Activated T-helper 1 cell treated with anti-CD3 and anti-CD28 coated beads, Interleukin-12 subunit alpha, Interleukin-12 subunit beta, Interleukin-2, Interleukin-4 antibody, amounts not matched to agents 30 ng/mL and 10 ng/mL and 1 ng/mL, durations not matched to agents 14 hours and 24 hours and 36 hours (primary cell): ENCODE measurements at regions not wholly inside any gene's neighbourhood (a gene's known extent, or its start where the extent isn't known, plus 50 kb on each side); places are given as distances from the start of the nearest gene placed in this dataset.
"Not testable (repeated sequence)": the region's sequence is repeated elsewhere in the genome, so short reads cannot be mapped to it uniquely, and the experiment has no call there.

Experiments
- DNase-seq: peaks from one replicate; pipeline ENCODE4 v3.0.0; 2021; ENCODE audit warnings: low spot score
- H3K27ac Mint-ChIP-seq: one replicate; pipeline ENCODE4 v1.8.0; 2021; ENCODE audit warnings: mild to moderate bottlenecking, mixed read lengths
- H3K27me3 Mint-ChIP-seq: one replicate; pipeline ENCODE4 v1.8.0; 2022; ENCODE audit warnings: mild to moderate bottlenecking, moderate library complexity, mixed read lengths; ENCODE audit not compliant: insufficient read depth
- H3K36me3 Mint-ChIP-seq: one replicate; pipeline ENCODE4 v1.8.0; 2021; ENCODE audit warnings: low read depth, mixed read lengths
- H3K4me1 Mint-ChIP-seq: one replicate; pipeline ENCODE4 v1.8.0; 2021; ENCODE audit warnings: low read depth, mixed read lengths
- H3K4me3 Mint-ChIP-seq: one replicate; pipeline ENCODE4 v1.8.0; 2021; ENCODE audit warnings: mild to moderate bottlenecking, moderate library complexity, mixed read lengths
- H3K9me3 Mint-ChIP-seq: one replicate; pipeline ENCODE4 v1.8.0; 2021; ENCODE audit warnings: mixed read lengths
- intact Hi-C: fragments of 100-400 bp; cut with micrococcal nuclease; formaldehyde crosslinking; loops from one replicate; pipeline ENCODE4 v1.15.1; 2024

GRCh38 chr10:125423569-125423968 lies 259.4 kb downstream of the TEX36 start:
- H3K9me3 Mint-ChIP-seq = peaks cover 10% of the 10 kb centered on the region
- H3K27me3 Mint-ChIP-seq = peaks cover 3% of the 10 kb centered on the region
- intact Hi-C loops = no loop called here
- no peaks in the 10 kb centered on the region for H3K4me1 Mint-ChIP-seq
- no peak overlapping the region for H3K27ac Mint-ChIP-seq
- no peaks in the 10 kb centered on the region for H3K36me3 Mint-ChIP-seq
- H3K4me3 Mint-ChIP-seq = no peak overlapping the region
- no peak for DNase-seq

GRCh38 chr10:125419831-125420230 lies 259.5 kb upstream of the CTBP2 start:
- no peak overlapping the region for H3K4me3 Mint-ChIP-seq
- intact Hi-C loops = no loop called here
- H3K9me3 Mint-ChIP-seq = peaks cover 4% of the 10 kb centered on the region
- peaks cover 3% of the 10 kb centered on the region for H3K27me3 Mint-ChIP-seq
- H3K27ac Mint-ChIP-seq = no peak overlapping the region
- DNase-seq = no peak
- H3K4me1 Mint-ChIP-seq = no peaks in the 10 kb centered on the region
- no peaks in the 10 kb centered on the region for H3K36me3 Mint-ChIP-seq

GRCh38 chr10:125419146-125419545 lies 258.8 kb upstream of the CTBP2 start:
- no peak overlapping the region for H3K4me3 Mint-ChIP-seq
- intact Hi-C loops = no loop called here
- H3K27me3 Mint-ChIP-seq = peaks cover 3% of the 10 kb centered on the region
- peaks cover 4% of the 10 kb centered on the region for H3K9me3 Mint-ChIP-seq
- no peaks in the 10 kb centered on the region for H3K36me3 Mint-ChIP-seq
- DNase-seq = no peak
- no peak overlapping the region for H3K27ac Mint-ChIP-seq
- H3K4me1 Mint-ChIP-seq = no peaks in the 10 kb centered on the region

GRCh38 chr10:125417605-125418004 lies 257.2 kb upstream of the CTBP2 start:
- intact Hi-C loops = no loop called here
- Mint-ChIP-seq H3K27ac (no peak overlapping the region), H3K4me3 (no peak overlapping the region), H3K4me1 (no peaks in the 10 kb centered on the region), H3K36me3 (no peaks in the 10 kb centered on the region), H3K27me3 (peaks cover 3% of the 10 kb centered on the region), H3K9me3 (peaks cover 3% of the 10 kb centered on the region)
- no peak for DNase-seq

- peaks cover 2% of the 10 kb centered on the region for H3K27me3 Mint-ChIP-seq
- H3K4me1 Mint-ChIP-seq = no peaks in the 10 kb centered on the region
- H3K4me3 Mint-ChIP-seq = no peak overlapping the region
- no peaks in the 10 kb centered on the region for H3K9me3 Mint-ChIP-seq
- intact Hi-C loops = no loop called here
- DNase-seq = no peak
- H3K27ac Mint-ChIP-seq = no peak overlapping the region
- H3K36me3 Mint-ChIP-seq = no peaks in the 10 kb centered on the region
These were observed 255.6 kb upstream of the CTBP2 start for GRCh38 chr10:125415964-125416363.

- no peak for DNase-seq
- H3K27me3 Mint-ChIP-seq = peaks cover 2% of the 10 kb centered on the region
- no peak overlapping the region for H3K4me3 Mint-ChIP-seq
- no peaks in the 10 kb centered on the region for H3K4me1 Mint-ChIP-seq
- no peaks in the 10 kb centered on the region for H3K9me3 Mint-ChIP-seq
- no peaks in the 10 kb centered on the region for H3K36me3 Mint-ChIP-seq
- intact Hi-C loops = no loop called here
- no peak overlapping the region for H3K27ac Mint-ChIP-seq
These were observed 254.8 kb upstream of the CTBP2 start for GRCh38 chr10:125415006-125415633.

GRCh38 chr10:125411724-125412123 lies 251.4 kb upstream of the CTBP2 start:
- H3K27me3 Mint-ChIP-seq = no peaks in the 10 kb centered on the region
- H3K4me1 Mint-ChIP-seq = no peaks in the 10 kb centered on the region
- no peak overlapping the region for H3K27ac Mint-ChIP-seq
- DNase-seq = no peak
- H3K36me3 Mint-ChIP-seq = no peaks in the 10 kb centered on the region
- no peak overlapping the region for H3K4me3 Mint-ChIP-seq
- intact Hi-C loops = no loop called here
- no peaks in the 10 kb centered on the region for H3K9me3 Mint-ChIP-seq

- H3K9me3 Mint-ChIP-seq = peaks cover 12% of the 10 kb centered on the region
- H3K4me1 Mint-ChIP-seq = no peaks in the 10 kb centered on the region
- no peak overlapping the region for H3K4me3 Mint-ChIP-seq
- no peak overlapping the region for H3K27ac Mint-ChIP-seq
- no peaks in the 10 kb centered on the region for H3K36me3 Mint-ChIP-seq
- no peaks in the 10 kb centered on the region for H3K27me3 Mint-ChIP-seq
- intact Hi-C loops = no loop called here
- no peak for DNase-seq
These were observed 249.4 kb upstream of the CTBP2 start for GRCh38 chr10:125409756-125410155.

GRCh38 chr10:125407557-125407956 lies 247.2 kb upstream of the CTBP2 start:
- Mint-ChIP-seq H3K4me3 (no peak overlapping the region), H3K36me3 (no peaks in the 10 kb centered on the region), H3K27ac (no peak overlapping the region), H3K4me1 (no peaks in the 10 kb centered on the region), H3K27me3 (no peaks in the 10 kb centered on the region), H3K9me3 (peaks cover 12% of the 10 kb centered on the region)
- DNase-seq = no peak
- intact Hi-C loops = no loop called here

- intact Hi-C loops = no loop called here
- Mint-ChIP-seq H3K27me3 (no peaks in the 10 kb centered on the region), H3K4me3 (no peak overlapping the region), H3K27ac (no peak overlapping the region), H3K36me3 (no peaks in the 10 kb centered on the region), H3K4me1 (no peaks in the 10 kb centered on the region), H3K9me3 (peaks cover 12% of the 10 kb centered on the region)
- DNase-seq = no peak
These were observed 246.7 kb upstream of the CTBP2 start for GRCh38 chr10:125407000-125407502.

- H3K9me3 Mint-ChIP-seq = peaks cover 12% of the 10 kb centered on the region
These were observed 244.5 kb upstream of the CTBP2 start for GRCh38 chr10:125404902-125405301.

GRCh38 chr10:125401462-125401861 lies 241.1 kb upstream of the CTBP2 start:
- no peaks in the 10 kb centered on the region for H3K36me3 Mint-ChIP-seq
- peaks cover 11% of the 10 kb centered on the region for H3K9me3 Mint-ChIP-seq
- H3K4me1 Mint-ChIP-seq = no peaks in the 10 kb centered on the region
- H3K4me3 Mint-ChIP-seq = no peak overlapping the region
- DNase-seq = no peak
- H3K27ac Mint-ChIP-seq = no peak overlapping the region
- peaks cover 2% of the 10 kb centered on the region for H3K27me3 Mint-ChIP-seq
- intact Hi-C loops = no loop called here

More at GRCh38 chr10:125404902-125405301, 244.5 kb upstream of the CTBP2 start:
- H3K27me3 Mint-ChIP-seq, DNase-seq, H3K27ac Mint-ChIP-seq, H3K4me1 Mint-ChIP-seq, H3K4me3 Mint-ChIP-seq, intact Hi-C loops, H3K36me3 Mint-ChIP-seq: not testable (repeated sequence)

GRCh38 chr10:125399289-125399688 lies 238.9 kb upstream of the CTBP2 start:
- no peak for DNase-seq
- Mint-ChIP-seq H3K27me3 (peaks cover 2% of the 10 kb centered on the region), H3K36me3 (no peaks in the 10 kb centered on the region), H3K27ac (no peak overlapping the region), H3K9me3 (no peaks in the 10 kb centered on the region), H3K4me3 (no peak overlapping the region), H3K4me1 (no peaks in the 10 kb centered on the region)
- intact Hi-C loops = no loop called here

- Mint-ChIP-seq H3K27ac (no peak overlapping the region), H3K9me3 (no peaks in the 10 kb centered on the region), H3K4me1 (no peaks in the 10 kb centered on the region), H3K36me3 (no peaks in the 10 kb centered on the region), H3K4me3 (no peak overlapping the region), H3K27me3 (peaks cover 4% of the 10 kb centered on the region)
- DNase-seq = no peak
- intact Hi-C loops = no loop called here
These were observed 237.9 kb upstream of the CTBP2 start for GRCh38 chr10:125398270-125398669.
